ENCODE measurements at regions not wholly inside any gene's neighbourhood (a gene's known extent, or its start where the extent isn't known, plus 50 kb on each side); places are given as distances from the start of the nearest gene placed in this dataset.

DNA sequence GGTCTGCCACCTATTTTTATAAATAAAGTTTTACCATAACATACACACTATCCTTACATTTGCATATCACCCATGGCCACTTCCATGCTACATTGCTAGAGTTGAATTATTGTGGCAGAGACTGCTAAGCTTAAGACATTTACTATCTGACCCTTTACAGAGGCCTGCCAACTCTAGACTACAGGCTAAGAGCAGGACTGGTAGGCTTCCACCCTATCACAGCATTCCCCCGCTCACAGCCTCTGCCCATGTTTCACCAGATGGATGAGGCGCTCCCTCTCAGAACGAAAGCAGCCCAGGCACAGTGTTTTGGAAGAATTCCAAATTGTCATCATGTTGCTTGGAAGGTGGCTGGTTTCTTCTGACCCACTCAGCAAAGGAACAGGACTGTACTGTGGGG lies 91.7 kb upstream of the SLC35G4 start:
- Histone ChIP-seq H3K27me3 (no peaks in the 10 kb centered on the region), H3K4me3 (no peak overlapping the region), H3K27ac (no peak overlapping the region), H3K9me3 (no peaks in the 10 kb centered on the region), H3K36me3 (no peaks in the 10 kb centered on the region), H3K4me1 (no peaks in the 10 kb centered on the region)
- no peak for DNase-seq (ENCODE audit: low spot score in 2 of 2)
- intact Hi-C loops (cut with DNase I), result no loop called here
- TF ChIP-seq, protein P1, sequence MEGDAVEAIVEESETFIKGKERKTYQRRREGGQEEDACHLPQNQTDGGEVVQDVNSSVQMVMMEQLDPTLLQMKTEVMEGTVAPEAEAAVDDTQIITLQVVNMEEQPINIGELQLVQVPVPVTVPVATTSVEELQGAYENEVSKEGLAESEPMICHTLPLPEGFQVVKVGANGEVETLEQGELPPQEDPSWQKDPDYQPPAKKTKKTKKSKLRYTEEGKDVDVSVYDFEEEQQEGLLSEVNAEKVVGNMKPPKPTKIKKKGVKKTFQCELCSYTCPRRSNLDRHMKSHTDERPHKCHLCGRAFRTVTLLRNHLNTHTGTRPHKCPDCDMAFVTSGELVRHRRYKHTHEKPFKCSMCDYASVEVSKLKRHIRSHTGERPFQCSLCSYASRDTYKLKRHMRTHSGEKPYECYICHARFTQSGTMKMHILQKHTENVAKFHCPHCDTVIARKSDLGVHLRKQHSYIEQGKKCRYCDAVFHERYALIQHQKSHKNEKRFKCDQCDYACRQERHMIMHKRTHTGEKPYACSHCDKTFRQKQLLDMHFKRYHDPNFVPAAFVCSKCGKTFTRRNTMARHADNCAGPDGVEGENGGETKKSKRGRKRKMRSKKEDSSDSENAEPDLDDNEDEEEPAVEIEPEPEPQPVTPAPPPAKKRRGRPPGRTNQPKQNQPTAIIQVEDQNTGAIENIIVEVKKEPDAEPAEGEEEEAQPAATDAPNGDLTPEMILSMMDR (IDR thresholded peaks at IDR 0.05), result no peak

- Histone ChIP-seq H3K9me3 (no peaks in the 10 kb centered on the region), H3K4me1 (no peaks in the 10 kb centered on the region), H3K27ac (no peak overlapping the region), H3K4me3 (no peak overlapping the region), H3K27me3 (no peaks in the 10 kb centered on the region), H3K36me3 (no peaks in the 10 kb centered on the region)
- no peak for DNase-seq (ENCODE audit: low spot score in 2 of 2)
- TF ChIP-seq, protein P1 (IDR thresholded peaks at IDR 0.05), result no peak
- intact Hi-C loops (cut with DNase I), result no loop called here
Measured at GRCh38 chr18:11516751-11517503, 92.5 kb upstream of the SLC35G4 start.

GRCh38 chr18:11514267-11514666 lies 95.1 kb upstream of the SLC35G4 start:
- H3K4me1 ChIP-seq, result no peaks in the 10 kb centered on the region
- DNase-seq (ENCODE audit: low spot score in 2 of 2), result no peak
- TF ChIP-seq, protein P1 (IDR thresholded peaks at IDR 0.05), result no peak
- no peaks in the 10 kb centered on the region for H3K9me3 ChIP-seq
- no peaks in the 10 kb centered on the region for H3K36me3 ChIP-seq
- intact Hi-C loops (cut with DNase I), result no loop called here
- no peak overlapping the region for H3K4me3 ChIP-seq
- no peak overlapping the region for H3K27ac ChIP-seq
- H3K27me3 ChIP-seq, result no peaks in the 10 kb centered on the region

DNA sequence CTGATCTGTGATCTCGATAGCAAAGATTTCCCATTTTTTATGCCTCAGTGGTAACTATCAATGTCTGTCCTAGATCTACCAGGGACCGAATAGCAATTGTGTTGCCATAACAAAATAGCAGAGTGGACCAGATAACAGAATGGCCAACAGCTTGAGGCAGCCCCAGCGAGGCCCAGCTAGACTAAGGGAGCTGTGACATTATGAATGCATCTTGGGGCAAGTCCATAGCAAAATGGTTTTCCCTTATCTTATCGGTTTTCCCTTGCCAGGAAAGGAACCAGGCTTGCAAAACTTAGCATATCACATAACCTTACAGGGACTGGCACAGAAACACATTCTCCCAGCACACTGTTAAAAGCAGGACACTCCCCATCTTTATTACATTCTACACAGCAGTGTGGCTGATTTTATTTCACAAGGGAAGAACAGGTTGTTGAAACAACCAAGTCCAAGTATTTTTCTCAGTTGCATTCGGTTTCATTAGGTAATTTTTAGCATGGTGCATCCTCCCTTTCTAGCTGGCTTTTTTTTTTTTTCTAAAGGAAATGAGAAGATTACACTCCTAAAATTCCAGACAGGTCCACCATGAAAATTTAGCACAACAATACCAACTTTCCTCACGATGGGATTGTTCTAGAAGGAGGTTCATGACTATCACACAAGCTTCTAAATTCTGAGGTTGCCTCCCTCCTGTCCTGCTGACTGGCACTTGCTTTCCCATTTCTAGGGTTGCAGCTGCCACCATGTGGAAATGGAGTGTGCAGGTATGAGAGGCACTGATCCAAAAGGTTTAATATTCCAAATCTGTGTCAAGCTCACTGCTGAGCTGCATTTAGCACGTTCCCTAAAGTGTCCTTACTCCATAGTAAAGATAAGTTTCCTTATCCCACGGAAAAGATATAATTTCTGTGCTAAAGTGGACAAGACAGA lies 97.0 kb upstream of the SLC35G4 start:
- no peaks in the 10 kb centered on the region for H3K36me3 ChIP-seq
- TF ChIP-seq, protein P1 (IDR thresholded peaks at IDR 0.05), result peak in 1 of 3 experiments; percentile 17
- no peak overlapping the region for H3K27ac ChIP-seq
- intact Hi-C loops (cut with DNase I), result no loop called here
- no peaks in the 10 kb centered on the region for H3K27me3 ChIP-seq
- no peak for DNase-seq (ENCODE audit: low spot score in 2 of 2)
- no peaks in the 10 kb centered on the region for H3K9me3 ChIP-seq
- H3K4me1 ChIP-seq, result no peaks in the 10 kb centered on the region
- no peak overlapping the region for H3K4me3 ChIP-seq

GRCh38 chr18:11511434-11512095 lies 97.8 kb upstream of the SLC35G4 start:
- Histone ChIP-seq H3K36me3 (no peaks in the 10 kb centered on the region), H3K4me3 (no peak overlapping the region), H3K4me1 (no peaks in the 10 kb centered on the region), H3K27ac (no peak overlapping the region), H3K27me3 (no peaks in the 10 kb centered on the region), H3K9me3 (no peaks in the 10 kb centered on the region)
- intact Hi-C loops (cut with DNase I), result no loop called here
- TF ChIP-seq, protein P1 (IDR thresholded peaks at IDR 0.05), result no peak
- DNase-seq (ENCODE audit: low spot score in 2 of 2), result no peak
